Gastroesophageal sphincter (tissue), 4 donors: ENCODE measurements at regions not wholly inside any gene's neighbourhood (a gene's known extent, or its start where the extent isn't known, plus 50 kb on each side); places are given as distances from the start of the nearest gene placed in this dataset.

Source experiments
- ATAC-seq: fragments of 150-250 bp; one replicate; pipeline ENCODE4 v1.9.1; 2016; ENCODE audit warnings: mild to moderate bottlenecking, moderate library complexity
- H3K27ac ChIP-seq, 4 donors: fragments of 200-600 bp; sonication (generic) in 3 of 4; 1 replicate in 3 of 4; 2 replicates in 1 of 4; pipeline ENCODE4 v1.5.1; 2016 to 2019
- H3K27me3 ChIP-seq: fragments of 200-600 bp; sonication (generic); one replicate; pipeline ENCODE4 v1.5.1; 2019
- H3K36me3 ChIP-seq, 2 donors: fragments of 200-600 bp; sonication (generic); one replicate each; pipeline ENCODE4 v1.5.1; 2019; ENCODE audit warnings: control low read depth in 1 of 2
- H3K4me1 ChIP-seq, 3 donors: fragments of 200-600 bp; sonication (generic); 1 replicate in 2 of 3; 2 replicates in 1 of 3; pipeline ENCODE4 v1.5.1; 2016 to 2019; ENCODE audit warnings: control low read depth in 2 of 3
- H3K4me3 ChIP-seq, 2 donors: fragments of 200-600 bp; sonication (generic); one replicate each; pipeline ENCODE4 v1.5.1; 2019; ENCODE audit warnings: mild to moderate bottlenecking in 1 of 2, moderate library complexity in 1 of 2
- H3K9me3 ChIP-seq, 3 donors: fragments of 200-600 bp; sonication (generic); one replicate each; pipeline ENCODE4 v1.5.1; 2017 to 2019; ENCODE audit warnings: control low read depth in 2 of 3
- CTCF ChIP-seq, 4 experiments: fragments of 200-600 bp in 2 of 4; fragments of 450-650 bp in 2 of 4; sonication (generic) in 1 of 4; IDR thresholded peaks; one replicate each; pipeline ENCODE4 v1.5.1; 2017 to 2019; ENCODE audit warnings: antibody characterized with exemption in 4 of 4, mild to moderate bottlenecking in 2 of 4, moderate library complexity in 2 of 4
- EP300 ChIP-seq: sonication (generic); formaldehyde crosslinking; IDR thresholded peaks from one replicate; pipeline ENCODE4 v1.6.1; 2017; ENCODE audit warnings: antibody characterized with exemption, mild to moderate bottlenecking
- POLR2A ChIP-seq, 2 donors: fragments of 450-650 bp; IDR thresholded peaks; one replicate each; pipeline ENCODE4 v1.6.1; 2017; ENCODE audit warnings: antibody characterized with exemption in 2 of 2, mild to moderate bottlenecking in 2 of 2, moderate library complexity in 1 of 2
- POLR2AphosphoS5 ChIP-seq: sonication (generic); formaldehyde crosslinking; IDR thresholded peaks from one replicate; pipeline ENCODE4 v1.6.1; 2017; ENCODE audit warnings: antibody characterized with exemption
- WGBS, 2 donors: methylation state at CpG; one replicate each; pipeline ENCODE4 v1.1.5; 2018; ENCODE audit warnings: low coverage in 1 of 2; 5-methylcytosine and 5-hydroxymethylcytosine counted together

- Histone ChIP-seq H3K4me3 (no peak overlapping the region), H3K27ac (no peak overlapping the region), H3K4me1 (peaks cover 0 to 5% (median 0%) of the 10 kb centered on the region in 3 donors), H3K9me3 (no peaks in the 10 kb centered on the region), H3K36me3 (no peaks in the 10 kb centered on the region), H3K27me3 (no peaks in the 10 kb centered on the region)
- no peak for ATAC-seq
- WGBS, 2 donors = 86 to 100% methylated on average over 3 of the region's 3 CpGs
- TF ChIP-seq POLR2A (IDR thresholded peaks at IDR 0.05) (no peak), POLR2AphosphoS5 (no peak), CTCF (IDR thresholded peaks at IDR 0.05) (no peak)
These were observed 86.8 kb upstream of the EEPD1 start for GRCh38 chr7:36066343-36066664.

- Histone ChIP-seq H3K4me1 (no peaks in the 10 kb centered on the region), H3K4me3 (no peak overlapping the region), H3K27ac (no peak overlapping the region), H3K9me3 (no peaks in the 10 kb centered on the region), H3K27me3 (no peaks in the 10 kb centered on the region), H3K36me3 (no peaks in the 10 kb centered on the region)
- 60 to 62% methylated on average over 8 of the region's 8 CpGs for WGBS, 2 donors
- no peak for TF ChIP-seq CTCF (IDR thresholded peaks at IDR 0.05)
- TF ChIP-seq POLR2A (IDR thresholded peaks at IDR 0.05) = no peak
- no peak for TF ChIP-seq POLR2AphosphoS5
- no peak for TF ChIP-seq EP300
- ATAC-seq = no peak
These were observed 82.8 kb upstream of the EEPD1 start for GRCh38 chr7:36070230-36070629.

GRCh38 chr7:36071605-36072004, 81.4 kb upstream of the EEPD1 start:
- H3K9me3 ChIP-seq = no peaks in the 10 kb centered on the region
- H3K27me3 ChIP-seq = no peaks in the 10 kb centered on the region
- H3K27ac ChIP-seq = no peak overlapping the region
- peak; percentile 54 for ATAC-seq
- 80% methylated on average over 1 of the region's 1 CpG; no CpG with 5 or more reads in 1 of the 2 donors for WGBS, 2 donors
- no peaks in the 10 kb centered on the region for H3K4me1 ChIP-seq
- no peak for TF ChIP-seq POLR2AphosphoS5
- TF ChIP-seq POLR2A (IDR thresholded peaks at IDR 0.05) = no peak
- no peak for TF ChIP-seq EP300
- TF ChIP-seq CTCF (IDR thresholded peaks at IDR 0.05) = no peak
- H3K36me3 ChIP-seq = no peaks in the 10 kb centered on the region
- no peak overlapping the region for H3K4me3 ChIP-seq

- 92 to 95% methylated on average over 3 to 4 of the region's 4 CpGs for WGBS, 2 donors
- H3K27me3 ChIP-seq = no peaks in the 10 kb centered on the region
- TF ChIP-seq POLR2A (IDR thresholded peaks at IDR 0.05) (no peak), CTCF (IDR thresholded peaks at IDR 0.05) (no peak), POLR2AphosphoS5 (no peak), EP300 (no peak)
- H3K27ac ChIP-seq = no peak overlapping the region
- no peaks in the 10 kb centered on the region for H3K9me3 ChIP-seq
- no peak for ATAC-seq
- H3K36me3 ChIP-seq = no peaks in the 10 kb centered on the region
- H3K4me1 ChIP-seq = no peaks in the 10 kb centered on the region
- H3K4me3 ChIP-seq = no peak overlapping the region
These were observed 80.4 kb upstream of the EEPD1 start for GRCh38 chr7:36072620-36073019.

GRCh38 chr7:36075561-36075960, 77.5 kb upstream of the EEPD1 start:
- Histone ChIP-seq H3K4me3 (no peak overlapping the region), H3K4me1 (no peaks in the 10 kb centered on the region), H3K36me3 (no peaks in the 10 kb centered on the region), H3K27me3 (no peaks in the 10 kb centered on the region), H3K9me3 (no peaks in the 10 kb centered on the region), H3K27ac (no peak overlapping the region)
- ATAC-seq = no peak
- no peak for TF ChIP-seq EP300
- TF ChIP-seq POLR2AphosphoS5 = no peak
- TF ChIP-seq POLR2A (IDR thresholded peaks at IDR 0.05) = no peak
- TF ChIP-seq CTCF (IDR thresholded peaks at IDR 0.05) = no peak
